Activated CD4-positive, alpha-beta T cell treated with anti-CD3 and anti-CD28 coated beads, Interleukin-2, amount 10 ng/mL, durations not matched to agents 7 days and 5 days (primary cell): ENCODE measurements at regions not wholly inside any gene's neighbourhood (a gene's known extent, or its start where the extent isn't known, plus 50 kb on each side); places are given as distances from the start of the nearest gene placed in this dataset.
"Not testable (repeated sequence)": the region's sequence is repeated elsewhere in the genome, so short reads cannot be mapped to it uniquely, and the experiment has no call there.

ENCODE experiments used
- CTCF ChIA-PET: fragments of 350-600 bp; sonication (Branson Sonifier 250); formaldehyde crosslinking; loops from one replicate; lab custom pipeline; 2021; ENCODE audit warnings: antibody characterized with exemption; lab: Charles Lee
- POLR2A ChIA-PET: fragments of 350-600 bp; sonication (Branson Sonifier 250); formaldehyde crosslinking; loops from one replicate; lab custom pipeline; 2021; ENCODE audit warnings: antibody characterized with exemption; lab: Charles Lee
- DNase-seq: peaks from one replicate; pipeline ENCODE4 v3.0.0-alpha.2; 2020
- H3K27ac Mint-ChIP-seq: one replicate; pipeline ENCODE4 v1.8.0; 2021; ENCODE audit warnings: mild to moderate bottlenecking, moderate library complexity, mixed read lengths
- H3K27me3 Mint-ChIP-seq: one replicate; pipeline ENCODE4 v1.8.0; 2021; ENCODE audit warnings: mixed read lengths
- H3K36me3 Mint-ChIP-seq: one replicate; pipeline ENCODE4 v1.8.0; 2021; ENCODE audit warnings: low read depth, mixed read lengths
- H3K4me1 Mint-ChIP-seq: one replicate; pipeline ENCODE4 v1.8.0; 2021; ENCODE audit warnings: mixed read lengths
- H3K4me3 Mint-ChIP-seq: one replicate; pipeline ENCODE4 v1.8.0; 2021; ENCODE audit warnings: mild to moderate bottlenecking, moderate library complexity, mixed read lengths
- H3K9me3 Mint-ChIP-seq: one replicate; pipeline ENCODE4 v1.8.0; 2021; ENCODE audit warnings: mixed read lengths

- H3K4me3 Mint-ChIP-seq, result no peak overlapping the region
- H3K27ac Mint-ChIP-seq, result no peak overlapping the region
- H3K36me3 Mint-ChIP-seq, result no peaks in the 10 kb centered on the region
- H3K9me3 Mint-ChIP-seq, result no peaks in the 10 kb centered on the region
- CTCF ChIA-PET, result no interaction called here
- POLR2A ChIA-PET, result no interaction called here
- DNase-seq, result no peak
- no peaks in the 10 kb centered on the region for H3K4me1 Mint-ChIP-seq
- H3K27me3 Mint-ChIP-seq, result no peaks in the 10 kb centered on the region
Observed at GRCh38 chr5:51096859-51097258, 286.4 kb upstream of the ISL1 start.

- CTCF ChIA-PET, result no interaction called here
- Mint-ChIP-seq H3K36me3 (no peaks in the 10 kb centered on the region), H3K9me3 (no peaks in the 10 kb centered on the region), H3K27me3 (no peaks in the 10 kb centered on the region), H3K4me1 (no peaks in the 10 kb centered on the region), H3K27ac (no peak overlapping the region), H3K4me3 (no peak overlapping the region)
- no peak for DNase-seq
- POLR2A ChIA-PET, result no interaction called here
Observed at GRCh38 chr5:51099173-51099853, 283.9 kb upstream of the ISL1 start.

- CTCF ChIA-PET, result no interaction called here
- POLR2A ChIA-PET, result no interaction called here
Observed at GRCh38 chr5:51104556-51104955, 278.7 kb upstream of the ISL1 start.

GRCh38 chr5:51109786-51110410 is 273.4 kb upstream of the ISL1 start:
- no peak for DNase-seq
- H3K27ac Mint-ChIP-seq, result no peak overlapping the region
- no peaks in the 10 kb centered on the region for H3K4me1 Mint-ChIP-seq
- no peak overlapping the region for H3K4me3 Mint-ChIP-seq
- ChIA-PET CTCF (no interaction called here), POLR2A (no interaction called here)
- no peaks in the 10 kb centered on the region for H3K36me3 Mint-ChIP-seq
- H3K9me3 Mint-ChIP-seq, result no peaks in the 10 kb centered on the region
- no peaks in the 10 kb centered on the region for H3K27me3 Mint-ChIP-seq

More at GRCh38 chr5:51104556-51104955, 278.7 kb upstream of the ISL1 start:
- Mint-ChIP-seq H3K27me3 (no peaks in the 10 kb centered on the region), H3K36me3 (no peaks in the 10 kb centered on the region), H3K4me3 (no peak overlapping the region), H3K4me1 (no peaks in the 10 kb centered on the region), H3K9me3 (no peaks in the 10 kb centered on the region), H3K27ac (no peak overlapping the region)
- no peak for DNase-seq

- H3K9me3 Mint-ChIP-seq, result no peaks in the 10 kb centered on the region
- H3K4me1 Mint-ChIP-seq, result no peaks in the 10 kb centered on the region
- no peaks in the 10 kb centered on the region for H3K36me3 Mint-ChIP-seq
- ChIA-PET POLR2A (no interaction called here), CTCF (no interaction called here)
- H3K4me3 Mint-ChIP-seq, result no peak overlapping the region
- H3K27me3 Mint-ChIP-seq, result no peaks in the 10 kb centered on the region
- DNase-seq, result no peak
- no peak overlapping the region for H3K27ac Mint-ChIP-seq
Observed at GRCh38 chr5:51131266-51131665, 252.0 kb upstream of the ISL1 start.

GRCh38 chr5:51138164-51138563 is 245.1 kb upstream of the ISL1 start:
- H3K36me3 Mint-ChIP-seq, result no peaks in the 10 kb centered on the region
- H3K4me1 Mint-ChIP-seq, result no peaks in the 10 kb centered on the region
- no peak for DNase-seq
- H3K27ac Mint-ChIP-seq, result no peak overlapping the region
- CTCF ChIA-PET, result no interaction called here
- H3K27me3 Mint-ChIP-seq, result no peaks in the 10 kb centered on the region
- no peak overlapping the region for H3K4me3 Mint-ChIP-seq
- H3K9me3 Mint-ChIP-seq, result no peaks in the 10 kb centered on the region
- POLR2A ChIA-PET, result no interaction called here

GRCh38 chr5:51148437-51148836 is 234.8 kb upstream of the ISL1 start:
- no peak overlapping the region for H3K4me3 Mint-ChIP-seq
- DNase-seq, result no peak
- no peaks in the 10 kb centered on the region for H3K36me3 Mint-ChIP-seq
- POLR2A ChIA-PET, result no interaction called here
- CTCF ChIA-PET, result no interaction called here
- no peaks in the 10 kb centered on the region for H3K4me1 Mint-ChIP-seq
- no peak overlapping the region for H3K27ac Mint-ChIP-seq
- H3K27me3 Mint-ChIP-seq, result no peaks in the 10 kb centered on the region
- H3K9me3 Mint-ChIP-seq, result peaks cover 20% of the 10 kb centered on the region

- no peak overlapping the region for H3K27ac Mint-ChIP-seq
- no peaks in the 10 kb centered on the region for H3K36me3 Mint-ChIP-seq
- H3K4me3 Mint-ChIP-seq, result no peak overlapping the region
- no peaks in the 10 kb centered on the region for H3K4me1 Mint-ChIP-seq
- peaks cover 2% of the 10 kb centered on the region for H3K9me3 Mint-ChIP-seq
- CTCF ChIA-PET, result no interaction called here
- POLR2A ChIA-PET, result no interaction called here
- DNase-seq, result no peak
- no peaks in the 10 kb centered on the region for H3K27me3 Mint-ChIP-seq
Observed at GRCh38 chr5:51156222-51156621, 227.0 kb upstream of the ISL1 start.

GRCh38 chr5:51156838-51157237 is 226.4 kb upstream of the ISL1 start:
- Mint-ChIP-seq H3K9me3 (peaks cover 5% of the 10 kb centered on the region), H3K36me3 (no peaks in the 10 kb centered on the region), H3K27me3 (no peaks in the 10 kb centered on the region), H3K27ac (no peak overlapping the region), H3K4me3 (no peak overlapping the region), H3K4me1 (no peaks in the 10 kb centered on the region)
- DNase-seq, result no peak
- CTCF ChIA-PET, result no interaction called here
- POLR2A ChIA-PET, result no interaction called here

GRCh38 chr5:51159164-51159563 is 224.1 kb upstream of the ISL1 start:
- ChIA-PET POLR2A (no interaction called here), CTCF (no interaction called here)
- Mint-ChIP-seq H3K27ac (no peak overlapping the region), H3K9me3 (peaks cover 14% of the 10 kb centered on the region), H3K4me3 (no peak overlapping the region), H3K36me3 (no peaks in the 10 kb centered on the region), H3K27me3 (no peaks in the 10 kb centered on the region), H3K4me1 (no peaks in the 10 kb centered on the region)
- no peak for DNase-seq

GRCh38 chr5:51159606-51160005 is 223.6 kb upstream of the ISL1 start:
- peaks cover 15% of the 10 kb centered on the region for H3K9me3 Mint-ChIP-seq
- DNase-seq, result no peak
- H3K4me1 Mint-ChIP-seq, result no peaks in the 10 kb centered on the region
- no peaks in the 10 kb centered on the region for H3K27me3 Mint-ChIP-seq
- no peak overlapping the region for H3K4me3 Mint-ChIP-seq
- no peak overlapping the region for H3K27ac Mint-ChIP-seq
- ChIA-PET POLR2A (no interaction called here), CTCF (no interaction called here)
- H3K36me3 Mint-ChIP-seq, result no peaks in the 10 kb centered on the region

- H3K4me1 Mint-ChIP-seq, result no peaks in the 10 kb centered on the region
- H3K36me3 Mint-ChIP-seq, result no peaks in the 10 kb centered on the region
- no peak overlapping the region for H3K4me3 Mint-ChIP-seq
- no peak overlapping the region for H3K27ac Mint-ChIP-seq
- peaks cover 15% of the 10 kb centered on the region for H3K9me3 Mint-ChIP-seq
- ChIA-PET POLR2A (no interaction called here), CTCF (no interaction called here)
- no peaks in the 10 kb centered on the region for H3K27me3 Mint-ChIP-seq
- no peak for DNase-seq
Observed at GRCh38 chr5:51162245-51162644, 221.0 kb upstream of the ISL1 start.

GRCh38 chr5:51165621-51166020 is 217.6 kb upstream of the ISL1 start:
- CTCF ChIA-PET, DNase-seq, H3K36me3 Mint-ChIP-seq, H3K27me3 Mint-ChIP-seq, H3K4me1 Mint-ChIP-seq, H3K4me3 Mint-ChIP-seq, H3K27ac Mint-ChIP-seq, POLR2A ChIA-PET: not testable (repeated sequence)
- H3K9me3 Mint-ChIP-seq, result peaks cover 15% of the 10 kb centered on the region
